ENCODE measurements at regions not wholly inside any gene's neighbourhood (a gene's known extent, or its start where the extent isn't known, plus 50 kb on each side); places are given as distances from the start of the nearest gene placed in this dataset.
"Not testable (repeated sequence)": the region's sequence is repeated elsewhere in the genome, so short reads cannot be mapped to it uniquely, and the experiment has no call there.

GRCh38 chr22:27062910-27063309, 405.5 kb downstream of the MIAT start:
- DNase-seq (ENCODE audit: low read depth in 2 of 2), result no peak

DNA sequence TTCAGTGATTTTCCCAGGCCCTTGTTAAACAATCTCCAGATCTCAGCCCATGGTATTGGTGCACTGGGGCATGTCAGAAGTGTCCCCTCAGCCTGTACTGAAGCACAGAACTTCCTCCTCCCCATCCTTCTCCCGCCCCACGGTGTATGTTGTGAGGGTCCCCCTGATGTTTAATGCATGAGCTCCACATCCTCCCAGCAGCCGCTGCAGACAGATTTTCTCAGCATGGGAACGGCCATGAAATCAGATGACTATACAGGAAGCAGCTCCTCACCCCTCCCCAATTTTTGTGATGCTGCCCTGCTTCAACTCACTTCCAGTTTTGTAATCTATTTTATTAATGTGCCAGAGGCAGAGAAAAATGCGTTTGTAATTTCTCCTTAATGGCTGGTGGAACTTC, 406.0 kb downstream of the MIAT start:
- DNase-seq (ENCODE audit: low read depth in 2 of 2), result no peak

- DNase-seq (ENCODE audit: low read depth in 2 of 2), result no peak
Observed at GRCh38 chr22:27063841-27064240, 406.5 kb downstream of the MIAT start.

GRCh38 chr22:27064386-27064785, 407.0 kb downstream of the MIAT start:
- DNase-seq (ENCODE audit: low read depth in 2 of 2), result no peak

DNA sequence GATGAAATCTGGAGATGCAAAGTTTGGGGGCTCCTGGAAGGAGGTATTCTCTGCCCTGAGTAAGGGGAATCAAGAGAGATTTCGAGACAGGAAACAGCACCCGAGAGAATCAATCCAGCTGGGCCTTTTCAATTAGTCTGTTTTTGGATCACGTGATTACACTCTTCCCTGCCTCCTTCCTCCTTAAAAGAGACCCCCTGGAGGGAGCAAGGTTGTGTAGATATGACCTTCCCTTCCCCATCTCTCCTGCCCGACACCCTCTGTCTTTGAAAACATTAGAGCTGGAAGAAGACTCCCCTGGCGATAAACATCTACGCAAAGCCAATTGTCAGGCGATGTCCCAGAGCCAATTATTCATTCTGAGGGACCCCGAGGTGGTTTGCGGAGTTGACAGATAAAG, 407.9 kb downstream of the MIAT start:
- no peak for DNase-seq (ENCODE audit: low read depth in 2 of 2)

GRCh38 chr22:27066856-27067255, 409.5 kb downstream of the MIAT start:
- no peak for DNase-seq (ENCODE audit: low read depth in 2 of 2)

- no peak for DNase-seq (ENCODE audit: low read depth in 2 of 2)
Observed at GRCh38 chr22:27068121-27068520, 410.7 kb downstream of the MIAT start.

DNA sequence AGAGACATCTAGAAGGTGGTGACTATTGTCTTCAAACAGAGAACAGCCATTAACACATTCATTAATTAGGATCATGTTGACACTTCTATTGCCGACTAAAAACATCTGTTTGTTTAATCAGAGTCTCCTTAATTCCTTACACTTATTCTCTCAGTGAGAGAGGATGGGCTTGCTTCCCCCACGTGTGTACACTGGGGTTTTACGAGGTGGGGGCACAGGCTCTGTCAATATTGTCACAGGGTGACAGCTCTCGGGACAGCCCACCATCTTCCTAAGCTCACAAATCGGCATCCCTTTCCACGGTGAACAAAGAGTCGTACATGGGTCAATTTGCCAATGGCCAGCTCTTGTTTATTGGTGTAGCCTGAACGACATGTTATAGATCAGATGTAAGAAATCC, 413.2 kb downstream of the MIAT start:
- no peak for DNase-seq (ENCODE audit: low read depth in 2 of 2)

DNA sequence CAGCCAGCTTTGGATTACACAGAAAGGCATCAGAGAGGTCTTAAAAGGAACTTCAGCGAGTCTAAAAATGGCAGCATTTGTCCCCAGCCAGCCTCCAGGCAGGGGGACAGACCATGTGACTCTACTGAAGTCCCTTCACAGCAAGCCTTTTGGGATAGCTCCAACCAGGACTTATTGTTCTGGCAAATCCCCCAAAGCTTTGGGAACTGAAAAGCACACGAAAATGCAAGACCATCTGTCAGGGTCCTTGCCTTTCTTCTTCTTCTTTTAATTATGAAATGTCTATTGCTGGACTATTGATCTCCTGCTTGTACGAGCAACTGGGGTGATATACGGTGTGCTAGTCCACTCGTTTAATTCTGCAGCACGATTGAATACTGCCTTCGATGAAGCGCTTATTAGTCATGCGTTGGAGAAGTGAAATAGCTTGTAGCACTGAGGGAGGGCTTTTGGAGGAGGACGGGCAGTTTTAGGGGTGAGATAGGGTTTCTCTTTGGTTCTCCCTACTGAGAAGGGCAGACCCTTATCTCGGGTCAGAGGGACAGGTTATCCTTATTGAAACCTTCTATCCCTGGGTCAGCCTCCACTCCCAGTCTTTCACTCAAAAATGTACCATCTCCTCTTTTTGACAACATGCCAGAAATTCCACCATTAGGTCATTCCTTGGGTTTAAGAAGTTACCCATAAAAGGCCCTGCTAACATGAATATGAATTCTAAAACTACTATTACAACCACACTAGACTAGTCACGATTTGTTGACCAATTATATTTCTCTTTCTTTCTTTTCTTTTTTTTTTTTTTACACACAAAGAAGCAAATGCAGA, 416.4 kb downstream of the MIAT start:
- no peak for DNase-seq (ENCODE audit: low read depth in 2 of 2)

DNA sequence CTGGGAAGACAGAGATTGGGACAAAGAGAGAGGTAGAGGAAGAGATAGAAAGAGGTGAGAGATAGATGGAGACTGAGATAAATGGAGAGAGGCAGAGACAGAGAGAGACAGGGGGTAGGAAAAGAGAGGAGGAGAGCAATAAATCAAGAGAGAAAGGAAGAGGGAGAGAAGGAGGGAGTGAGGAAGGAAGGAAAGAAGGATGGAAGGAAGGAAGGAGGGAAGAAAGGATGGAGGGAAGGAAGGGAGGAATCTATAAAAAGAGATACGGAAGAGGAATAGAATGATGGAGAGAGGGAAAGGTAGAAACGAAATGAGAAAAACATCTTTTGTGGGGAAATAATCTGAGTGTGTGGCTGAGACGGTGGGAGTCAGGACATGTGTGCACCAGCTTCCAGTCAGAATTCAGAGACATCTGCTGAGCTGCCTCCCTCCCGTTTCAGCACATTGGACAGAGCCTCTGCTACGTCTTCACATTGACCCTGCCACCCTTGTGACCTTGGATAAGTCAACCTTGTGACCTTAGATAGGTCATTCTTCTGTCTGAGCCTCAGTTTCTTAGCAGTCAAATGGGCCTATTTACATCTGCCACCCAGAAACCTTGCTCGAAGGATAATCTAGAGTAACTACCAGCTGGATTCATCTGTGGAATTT, 417.8 kb downstream of the MIAT start:
- DNase-seq (ENCODE audit: low read depth in 2 of 2), result no peak

DNA sequence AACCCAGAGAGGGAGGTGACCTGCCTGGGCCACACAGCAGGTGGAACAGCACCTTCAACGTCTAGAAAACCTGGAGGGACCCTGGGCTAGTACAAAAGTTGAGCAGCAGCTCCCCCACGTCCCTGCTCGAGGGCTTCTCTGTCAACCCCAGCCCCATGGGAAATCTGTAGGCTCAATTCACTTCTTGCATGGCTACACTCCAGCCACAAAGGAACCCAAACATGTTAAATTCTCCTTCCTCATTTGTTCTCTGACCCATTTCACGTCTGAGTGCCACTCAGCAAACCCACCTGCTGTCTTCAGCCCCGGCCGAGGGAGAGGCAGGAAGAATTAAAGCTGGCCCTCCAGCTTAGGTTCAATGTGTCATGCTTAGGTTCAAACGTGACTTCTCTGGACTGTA, 418.5 kb downstream of the MIAT start:
- DNase-seq (ENCODE audit: low read depth in 2 of 2), result no peak

DNA sequence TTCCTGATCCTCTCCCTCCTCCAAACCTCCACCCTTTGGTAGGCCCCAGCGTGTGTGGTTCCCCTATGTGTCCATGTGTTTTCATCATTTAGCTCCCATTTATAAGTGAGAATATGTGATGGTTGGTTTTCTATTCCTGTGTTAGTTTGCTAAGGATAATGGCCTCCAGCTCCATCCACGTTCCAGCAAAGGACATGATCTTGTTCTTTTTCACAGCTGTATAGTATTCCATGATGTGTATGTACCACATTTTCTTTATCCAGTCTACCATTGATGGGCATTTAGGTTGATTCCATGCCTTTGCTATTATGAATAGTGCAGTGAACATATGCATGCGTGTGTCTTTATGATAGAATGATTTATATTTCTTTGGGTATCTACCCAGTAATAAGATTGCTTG, 420.7 kb downstream of the MIAT start:
- not testable (repeated sequence) for DNase-seq (ENCODE audit: low read depth in 2 of 2)

DNA sequence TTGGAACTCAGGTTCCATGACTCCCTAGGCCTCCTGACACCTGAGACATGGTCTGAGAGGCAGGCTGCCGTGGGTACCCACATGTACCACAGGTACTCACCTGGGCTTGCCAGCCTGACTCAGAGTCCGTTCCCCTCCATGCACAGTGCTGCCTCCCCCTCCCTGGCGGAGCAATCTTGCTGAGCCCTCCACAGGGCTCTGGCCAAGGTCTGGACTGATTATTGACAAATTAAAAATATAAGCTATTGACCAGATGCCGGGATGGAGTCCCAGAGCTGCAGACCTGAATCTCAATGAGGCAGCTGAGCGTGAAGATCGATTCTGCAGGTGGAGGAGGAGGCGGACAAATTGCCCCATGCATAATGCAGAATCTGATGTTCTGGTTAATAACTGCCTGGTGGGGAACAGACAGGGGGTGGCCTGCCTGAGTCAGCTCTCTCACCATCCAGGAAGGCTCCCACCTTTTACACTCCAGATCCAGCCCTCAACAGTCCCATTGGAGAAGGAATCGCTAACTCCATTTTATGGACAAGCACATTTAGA, 422.7 kb downstream of the MIAT start:
- no peak for DNase-seq (ENCODE audit: low read depth in 2 of 2)

DNA sequence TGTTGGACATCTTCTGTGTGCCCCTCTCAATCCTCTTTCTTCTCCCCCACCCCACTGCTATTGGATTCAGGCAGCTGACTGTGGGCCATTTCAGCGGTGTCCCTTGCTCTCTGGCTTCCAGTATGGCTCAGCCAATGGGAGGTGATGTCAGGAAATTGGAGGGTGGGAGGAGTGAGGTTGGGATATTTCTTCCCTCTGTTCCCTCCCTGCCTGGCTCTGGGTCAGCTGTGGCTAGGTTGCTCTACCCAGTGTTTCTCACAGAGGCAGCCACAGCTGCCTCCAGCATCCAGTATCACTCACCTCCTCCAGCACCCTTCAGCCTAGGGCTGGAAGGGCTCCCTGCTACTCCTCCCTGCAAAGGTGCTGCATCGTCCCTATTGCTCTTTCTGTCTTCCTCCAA, 423.5 kb downstream of the MIAT start:
- no peak for DNase-seq (ENCODE audit: low read depth in 2 of 2)

DNA sequence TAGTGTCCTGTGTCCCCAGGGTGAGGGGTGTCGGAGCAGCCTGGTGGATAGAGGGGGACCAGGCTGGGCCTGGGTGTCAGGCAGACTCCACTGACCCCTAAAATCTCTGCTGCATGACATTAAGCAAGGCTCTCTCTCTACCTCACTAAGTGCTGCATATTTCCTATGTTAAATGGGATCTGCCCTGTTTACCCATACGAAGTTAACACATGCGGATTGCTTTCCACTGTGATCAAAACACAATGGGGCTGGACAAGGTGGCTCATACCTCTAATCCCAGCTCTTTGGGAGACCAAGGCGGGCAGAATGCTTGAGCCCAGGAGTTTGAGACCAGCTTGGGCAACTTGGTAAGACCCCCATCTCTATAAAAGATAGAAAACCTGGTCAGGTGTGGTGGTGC, 426.2 kb downstream of the MIAT start:
- DNase-seq (ENCODE audit: low read depth in 2 of 2), result no peak

DNA sequence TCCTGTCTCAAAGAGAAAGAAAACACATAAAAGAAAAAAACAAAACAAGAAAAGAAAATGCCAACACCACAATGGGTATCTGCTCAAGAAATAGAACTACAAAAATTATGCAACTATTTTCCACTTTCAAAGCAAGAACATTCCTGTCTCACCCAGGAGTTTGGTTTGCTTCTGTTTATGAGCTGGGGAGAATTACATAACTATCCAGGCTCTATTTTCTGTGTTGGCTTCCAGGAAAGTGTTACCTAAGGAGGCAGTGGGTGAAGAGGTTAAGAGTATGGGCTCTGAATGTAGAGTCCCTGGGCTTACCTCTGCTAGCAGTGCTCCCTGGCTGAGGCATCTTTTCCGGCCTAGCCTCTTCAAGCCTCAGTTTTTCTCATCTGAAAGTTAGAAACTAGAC, 426.7 kb downstream of the MIAT start:
- DNase-seq (ENCODE audit: low read depth in 2 of 2), result no peak

GRCh38 chr22:27086080-27087044, 429.0 kb downstream of the MIAT start:
- DNase-seq (ENCODE audit: low read depth in 2 of 2), result no peak

DNA sequence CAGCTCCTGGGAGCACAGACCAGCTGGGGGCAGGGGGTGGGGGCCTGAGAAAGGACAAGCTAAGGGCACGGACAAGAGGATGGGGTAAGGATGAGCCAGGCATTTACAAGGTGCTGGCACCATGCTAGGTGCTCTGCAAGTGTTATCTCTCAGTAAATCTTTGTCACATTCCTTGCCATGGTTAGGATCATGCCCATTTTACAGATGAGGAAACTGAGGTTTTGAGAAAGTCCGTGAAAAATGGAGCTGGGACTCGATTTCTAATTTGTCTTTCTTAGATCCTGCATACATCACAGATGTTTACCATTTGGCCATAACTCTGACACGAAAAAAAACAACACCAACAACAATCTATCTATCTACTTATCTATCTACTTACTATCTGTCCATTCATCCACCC, 429.7 kb downstream of the MIAT start:
- DNase-seq (ENCODE audit: low read depth in 2 of 2), result no peak

- DNase-seq (ENCODE audit: low read depth in 2 of 2), result no peak
Observed at GRCh38 chr22:27088026-27088425, 430.6 kb downstream of the MIAT start.

DNA sequence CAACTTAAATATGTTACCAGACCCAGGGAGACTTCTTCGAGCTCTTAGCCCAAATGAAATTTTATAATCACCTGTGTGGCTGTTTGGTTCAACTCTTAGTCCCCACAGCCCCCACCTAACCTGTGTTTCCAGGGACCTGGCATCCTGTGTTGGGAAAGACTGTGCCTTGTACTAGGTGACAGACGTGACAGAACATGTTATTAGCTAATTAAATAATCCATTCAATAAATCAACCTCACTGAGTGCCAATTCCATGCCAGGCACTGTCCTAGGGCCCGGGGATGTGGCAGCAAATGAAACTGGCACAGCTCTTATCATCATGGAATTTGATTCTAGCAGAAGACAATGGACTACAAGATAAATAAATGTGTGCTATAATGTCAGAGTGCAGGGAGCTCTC, 431.9 kb downstream of the MIAT start:
- DNase-seq (ENCODE audit: low read depth in 2 of 2), result no peak

- no peak for DNase-seq (ENCODE audit: low read depth in 2 of 2)
Observed at GRCh38 chr22:27090611-27091011, 433.2 kb downstream of the MIAT start.

- no peak for DNase-seq (ENCODE audit: low read depth in 2 of 2)
Observed at GRCh38 chr22:27093422-27093821, 436.0 kb downstream of the MIAT start.

Measured in stimulated activated CD4-positive, alpha-beta T cell treated with anti-CD3 and anti-CD28 coated beads, Interleukin-1b, Interleukin-23, amount 100 ng/mL, for 4 hours (primary cell).